ENCODE measurements at regions not wholly inside any gene's neighbourhood (a gene's known extent, or its start where the extent isn't known, plus 50 kb on each side); places are given as distances from the start of the nearest gene placed in this dataset.

DNA sequence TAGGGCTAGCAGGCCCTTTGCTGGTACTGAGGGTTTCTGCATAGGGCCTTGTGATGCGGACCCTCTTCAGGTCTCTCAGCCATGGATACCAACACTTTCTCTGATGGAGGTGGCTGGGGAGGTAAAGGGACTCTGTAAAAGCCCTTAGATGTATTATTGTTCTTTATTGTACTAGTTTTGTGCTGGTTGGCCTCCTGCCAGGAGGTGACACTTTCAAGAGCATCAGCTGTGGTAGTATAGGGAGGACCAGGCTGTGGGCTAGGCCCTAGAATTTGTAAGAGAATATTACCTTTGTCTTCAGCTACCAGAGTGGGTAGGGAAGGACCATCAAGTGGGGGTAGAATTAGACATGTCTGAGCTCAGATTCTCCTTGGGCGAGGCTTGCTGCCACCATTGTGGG lies 936.3 kb downstream of the CENPC start:
- DNase-seq (ENCODE audit: low read depth in 2 of 2), result no peak

DNA sequence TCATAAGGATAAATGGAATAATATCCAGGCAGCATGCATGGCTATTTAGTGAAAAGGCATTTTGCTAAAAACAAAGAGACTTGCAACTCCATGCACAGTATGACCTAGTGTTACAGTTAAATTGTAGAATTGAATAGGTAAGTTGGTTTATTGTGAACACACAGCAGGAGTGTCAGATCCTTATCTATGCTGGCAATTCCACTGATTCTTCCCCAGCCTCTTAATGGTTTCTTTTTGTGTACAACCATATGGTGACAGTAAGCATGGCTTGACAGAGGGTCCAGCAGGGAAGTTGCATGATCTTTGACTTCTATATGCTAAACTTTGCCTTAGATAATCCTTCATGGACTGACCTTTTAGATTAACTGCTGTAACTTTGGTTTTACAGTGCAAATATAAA lies 936.6 kb upstream of the EPHA5 start:
- no peak for DNase-seq (ENCODE audit: low read depth in 2 of 2)

DNA sequence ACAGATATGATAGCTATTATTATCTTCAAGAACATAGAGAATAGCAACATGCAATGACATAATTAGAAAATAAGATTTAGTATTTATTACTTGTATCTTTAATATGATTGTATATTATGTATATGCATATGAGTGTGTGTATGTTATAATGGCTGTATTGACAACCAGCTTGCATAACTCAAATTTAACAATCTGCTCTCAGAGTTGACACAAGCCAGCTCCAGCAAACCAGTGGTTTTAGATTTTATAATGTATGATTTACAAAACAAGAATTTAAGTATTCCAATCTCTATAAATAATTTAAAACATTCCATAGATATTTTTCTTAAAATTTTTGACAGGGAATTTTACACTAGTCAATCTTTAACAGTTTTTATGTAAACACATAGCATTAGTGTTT lies 935.9 kb upstream of the EPHA5 start:
- DNase-seq (ENCODE audit: low read depth in 2 of 2), result no peak

DNA sequence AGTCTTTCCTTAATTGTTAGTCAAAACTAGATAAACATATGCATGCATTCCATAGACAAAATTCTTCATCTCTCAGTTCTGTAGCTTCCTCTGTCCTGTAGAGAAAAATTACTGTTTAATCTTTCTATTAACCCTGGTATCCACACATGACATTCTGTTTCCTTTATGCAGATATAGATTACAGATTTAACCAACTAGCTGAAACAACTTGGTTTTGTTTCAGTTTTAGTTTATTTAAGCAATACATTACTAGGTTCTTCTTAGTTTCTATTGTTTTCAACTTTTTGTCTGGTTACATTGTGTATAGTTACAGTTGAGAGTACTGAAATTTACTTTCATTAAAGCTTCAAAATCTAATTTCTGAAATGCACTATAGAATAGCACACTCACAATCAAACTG lies 933.9 kb upstream of the EPHA5 start:
- no peak for DNase-seq (ENCODE audit: low read depth in 2 of 2)

DNA sequence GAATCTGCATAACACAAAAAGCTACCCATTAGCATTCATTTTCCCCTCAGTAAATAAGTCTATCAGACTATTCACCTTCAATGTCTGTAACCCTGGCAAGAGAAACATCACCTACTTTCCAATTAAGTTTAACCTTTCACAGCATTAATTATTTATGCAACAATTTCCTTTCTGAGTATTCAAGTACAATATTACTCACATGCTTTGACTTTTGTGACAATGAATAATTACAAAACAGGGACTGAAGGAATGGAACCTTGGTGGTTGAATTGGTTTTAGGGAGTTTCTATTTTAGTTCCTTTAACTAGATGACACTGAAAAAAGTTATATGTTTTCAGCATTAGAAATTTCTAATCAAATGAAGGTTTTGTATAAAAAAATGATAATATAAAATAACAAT lies 932.3 kb upstream of the EPHA5 start:
- no peak for DNase-seq (ENCODE audit: low read depth in 2 of 2)

DNA sequence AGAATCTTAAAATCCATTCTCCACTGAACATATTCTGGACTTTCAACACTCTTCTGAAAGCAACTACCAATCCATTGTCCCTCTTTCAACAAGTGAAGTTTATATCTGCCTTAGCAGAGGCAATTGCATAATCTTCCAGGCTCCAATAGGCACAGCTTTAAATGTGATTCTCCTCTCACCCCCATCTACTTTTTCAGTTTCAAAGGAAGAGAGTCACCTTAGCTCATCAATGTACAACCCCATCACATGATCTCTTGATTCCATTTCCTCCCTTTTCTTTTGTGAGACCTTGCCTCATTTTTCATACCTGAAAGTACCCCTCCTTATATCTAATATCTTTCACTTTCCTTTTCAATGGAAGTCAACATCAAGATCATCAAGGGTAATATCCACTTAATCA lies 921.7 kb upstream of the EPHA5 start:
- no peak for DNase-seq (ENCODE audit: low read depth in 2 of 2)

DNA sequence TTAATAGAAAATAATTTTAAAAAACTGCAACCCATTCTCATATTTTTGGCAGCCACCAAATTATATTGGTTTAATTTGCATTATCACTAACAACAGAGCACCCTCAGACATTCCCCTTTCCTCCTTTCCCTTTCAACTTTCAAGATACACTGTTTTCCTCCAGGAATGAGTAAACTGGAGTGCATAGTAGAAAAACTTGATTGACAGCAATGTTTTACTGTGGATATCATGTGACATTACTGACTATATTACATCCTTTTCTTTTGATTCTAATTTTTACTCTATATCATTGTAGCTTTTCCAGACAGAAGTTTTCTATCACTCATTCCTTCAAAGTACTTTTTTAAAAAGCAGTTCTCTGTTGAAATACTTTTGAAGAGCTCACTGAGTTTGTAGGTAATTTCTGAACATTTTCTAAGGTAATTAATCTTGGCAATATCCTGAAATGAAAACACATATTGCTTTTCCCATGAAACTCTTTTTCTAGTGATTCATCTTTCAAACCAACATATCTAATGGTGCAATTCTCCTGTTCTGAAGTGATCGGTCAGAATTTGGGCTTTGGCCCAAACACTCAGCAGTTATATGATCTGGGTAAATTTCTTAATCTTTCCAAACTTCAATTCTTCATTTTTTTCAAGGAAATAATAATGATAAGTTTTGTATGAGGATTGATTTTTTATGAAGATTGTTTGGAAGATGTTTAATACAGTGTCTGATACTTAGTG lies 920.4 kb upstream of the EPHA5 start:
- peak in 1 of 2 experiments; percentile 9 for DNase-seq (ENCODE audit: low read depth in 2 of 2)

DNA sequence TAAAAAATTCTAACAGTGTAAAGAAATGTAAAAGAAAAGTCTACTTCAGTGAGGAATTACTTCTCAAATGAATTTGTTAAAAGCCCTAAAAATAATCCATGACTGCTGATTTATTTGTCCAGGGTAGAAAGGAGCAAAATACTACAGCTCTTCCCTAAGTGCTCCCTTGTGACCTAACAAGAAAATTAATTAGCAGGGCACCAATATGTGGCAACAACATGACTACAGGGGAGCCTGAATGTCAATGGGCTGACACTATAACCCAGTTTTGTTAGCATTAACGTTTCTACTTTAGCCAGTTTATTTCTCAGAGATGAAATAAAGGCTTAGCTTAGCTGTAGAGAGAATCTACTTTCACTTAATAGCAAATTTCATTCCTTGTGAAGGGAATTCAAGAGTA lies 918.9 kb upstream of the EPHA5 start:
- DNase-seq (ENCODE audit: low read depth in 2 of 2), result no peak

DNA sequence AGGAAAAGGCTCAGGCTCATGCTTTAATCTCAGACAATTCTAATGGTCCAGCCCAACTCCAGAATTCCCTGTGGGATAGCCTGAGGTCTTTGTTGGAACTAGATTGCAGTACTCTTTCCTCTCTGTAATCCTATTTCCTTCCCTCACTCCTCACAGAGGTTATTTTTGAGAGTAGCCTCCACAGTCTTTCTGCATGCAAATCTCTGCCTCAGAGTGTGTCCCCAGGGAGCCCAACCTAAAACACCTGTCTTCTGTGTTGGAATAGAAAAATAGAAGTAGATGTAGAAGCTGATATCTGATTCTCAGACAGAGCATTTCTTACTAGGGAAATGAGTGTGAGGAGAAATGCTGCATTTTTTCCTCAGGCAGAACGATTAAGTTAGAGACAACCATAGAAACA lies 915.5 kb upstream of the EPHA5 start:
- no peak for DNase-seq (ENCODE audit: low read depth in 2 of 2)

DNA sequence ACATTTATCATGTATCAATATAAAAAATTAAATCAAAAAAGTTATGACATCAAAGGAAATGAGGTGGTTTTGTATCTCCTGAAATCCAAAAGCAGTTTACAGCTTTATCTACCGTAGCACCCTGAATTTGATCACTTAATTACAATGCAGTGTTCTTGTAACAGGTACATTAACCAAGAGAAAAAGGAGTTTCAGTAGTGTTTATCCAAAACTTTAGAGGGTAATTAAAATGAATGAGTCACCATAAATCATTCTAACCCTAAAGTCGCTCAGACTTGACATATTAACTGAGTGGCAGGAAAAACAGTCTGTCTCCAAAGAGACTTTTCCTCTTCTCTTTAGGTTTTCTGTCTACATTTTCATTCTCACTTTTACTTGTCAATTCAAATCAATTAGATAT lies 907.6 kb upstream of the EPHA5 start:
- DNase-seq (ENCODE audit: low read depth in 2 of 2), result no peak

DNA sequence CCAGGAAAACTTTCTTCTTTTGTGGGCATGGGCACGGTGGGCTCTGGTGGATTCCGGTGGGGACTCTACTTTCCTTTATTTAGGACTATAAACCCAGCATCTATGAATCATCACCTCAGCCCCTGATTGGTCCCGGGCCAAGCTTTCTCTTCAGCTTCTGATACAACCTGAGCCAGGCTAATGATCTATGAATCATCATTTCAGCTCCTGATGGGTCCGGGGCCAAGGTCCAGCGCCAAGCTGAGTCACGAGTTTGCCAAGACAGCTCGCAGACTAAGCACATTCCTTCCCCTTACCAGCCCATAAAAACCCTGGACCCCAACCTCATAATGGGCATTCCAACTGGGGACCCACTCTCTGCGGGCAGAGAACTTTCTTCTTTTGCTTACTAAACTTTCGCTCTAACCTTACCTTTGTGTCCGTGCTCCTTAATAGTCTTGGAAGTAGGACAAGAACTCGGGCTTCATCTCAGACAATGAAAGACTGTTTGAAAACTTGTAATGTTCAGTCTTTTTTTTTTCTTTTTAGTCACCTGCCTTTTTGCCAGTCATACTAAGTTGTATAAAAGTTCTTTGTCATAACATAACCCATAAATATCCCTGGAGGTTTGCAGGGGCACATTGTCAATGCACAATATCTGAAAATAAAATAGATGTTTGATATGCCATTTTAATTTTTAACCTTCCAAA lies 904.9 kb upstream of the EPHA5 start:
- DNase-seq (ENCODE audit: low read depth in 2 of 2), result no peak

DNA sequence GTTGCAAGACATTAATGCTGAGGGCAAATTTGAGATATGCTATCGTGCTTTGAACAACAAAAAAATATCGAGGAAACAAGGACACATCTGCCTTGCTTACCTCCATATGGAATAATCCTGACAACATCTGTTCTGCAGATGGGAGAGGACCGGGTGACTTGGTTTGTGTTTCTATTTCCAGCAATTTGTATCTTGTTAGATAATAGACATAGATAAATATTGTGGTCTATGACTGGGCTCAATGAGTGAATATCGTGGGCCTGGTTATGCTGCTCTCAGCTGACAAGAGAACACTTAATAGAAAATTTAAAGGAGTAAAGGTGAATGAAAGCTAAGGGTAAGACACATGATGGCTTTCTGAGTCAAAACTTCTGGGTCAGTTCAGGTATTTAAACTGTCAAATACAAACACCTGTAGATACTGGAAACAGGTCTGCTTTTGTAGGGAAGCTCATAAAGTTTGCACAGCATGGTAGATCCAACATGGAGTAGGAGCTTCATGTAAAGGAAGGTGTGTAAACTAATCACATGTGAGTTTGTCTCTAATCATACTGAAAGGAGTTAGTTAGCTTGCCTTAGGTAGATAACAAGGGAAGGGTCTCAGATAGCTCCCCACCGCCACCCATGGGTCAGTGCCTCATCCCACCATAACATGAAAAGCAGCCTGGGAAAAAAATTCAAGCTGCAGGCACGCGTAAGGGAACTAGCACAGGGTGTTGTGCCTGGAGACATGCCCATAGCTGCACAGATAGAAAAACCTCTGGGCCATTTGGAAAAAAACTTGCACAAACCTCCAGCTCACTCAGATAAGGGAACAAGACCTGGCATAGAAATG lies 904.1 kb upstream of the EPHA5 start:
- DNase-seq (ENCODE audit: low read depth in 2 of 2), result no peak

DNA sequence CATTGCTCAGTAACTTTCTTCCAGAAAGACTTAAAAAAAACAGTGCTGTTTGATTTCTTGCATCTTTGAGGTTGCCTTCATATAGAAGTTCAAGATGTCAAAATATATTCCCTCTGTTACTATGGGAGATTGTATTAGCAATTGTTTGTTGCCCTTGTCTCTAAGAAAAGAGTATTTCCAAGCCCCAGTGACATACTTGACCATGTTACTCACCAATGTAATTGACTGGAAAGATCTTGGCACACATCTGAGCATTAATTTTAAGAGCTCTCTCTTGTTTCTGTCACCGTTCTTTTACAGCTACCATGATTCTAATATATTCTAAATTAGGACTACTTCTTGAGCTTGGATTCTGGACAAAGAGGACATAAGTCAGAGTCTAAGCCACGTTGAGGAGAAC lies 902.7 kb upstream of the EPHA5 start:
- DNase-seq (ENCODE audit: low read depth in 2 of 2), result no peak

DNA sequence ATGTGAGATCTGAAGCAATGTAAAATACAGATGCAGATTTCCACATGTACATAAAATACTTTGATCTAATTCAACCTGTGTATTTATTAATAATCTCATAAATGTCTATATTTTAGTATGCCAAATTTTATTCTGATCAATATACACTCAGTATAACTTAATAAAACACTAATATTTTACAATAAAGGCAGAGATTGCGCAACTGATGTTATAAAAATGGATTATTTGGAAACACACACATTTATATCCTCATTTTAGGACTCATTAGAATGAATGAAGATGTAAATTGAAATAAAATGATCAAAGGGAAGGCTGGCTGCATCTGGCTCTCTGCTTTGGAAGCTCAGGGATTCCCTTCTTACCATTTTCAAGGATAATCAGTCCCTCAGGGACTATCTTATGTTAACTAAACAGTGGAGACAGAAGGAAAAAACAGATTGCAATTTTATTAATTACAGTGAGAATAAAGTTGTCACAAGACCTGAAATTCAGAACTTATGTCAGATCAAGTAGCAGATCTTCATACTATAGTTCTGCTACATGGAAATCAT lies 900.9 kb upstream of the EPHA5 start:
- no peak for DNase-seq (ENCODE audit: low read depth in 2 of 2)

DNA sequence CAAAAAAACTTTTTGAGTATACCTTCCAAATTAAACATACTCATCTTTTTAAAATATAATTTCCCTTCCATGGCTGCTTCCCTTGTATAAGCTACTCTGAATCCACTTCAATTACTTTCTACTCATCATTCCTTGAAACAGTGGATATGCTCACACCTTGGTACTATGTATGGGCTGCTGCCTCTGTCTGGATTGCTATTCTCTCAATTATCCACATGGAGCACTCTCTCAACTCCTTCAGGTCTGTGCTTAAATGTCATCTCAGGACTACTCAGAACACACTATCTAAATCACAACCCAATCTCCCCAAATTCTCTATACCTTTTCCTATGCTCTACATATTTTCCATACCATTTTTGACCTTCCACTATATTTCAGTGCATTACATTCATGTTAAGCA lies 898.9 kb upstream of the EPHA5 start:
- no peak for DNase-seq (ENCODE audit: low read depth in 2 of 2)

DNA sequence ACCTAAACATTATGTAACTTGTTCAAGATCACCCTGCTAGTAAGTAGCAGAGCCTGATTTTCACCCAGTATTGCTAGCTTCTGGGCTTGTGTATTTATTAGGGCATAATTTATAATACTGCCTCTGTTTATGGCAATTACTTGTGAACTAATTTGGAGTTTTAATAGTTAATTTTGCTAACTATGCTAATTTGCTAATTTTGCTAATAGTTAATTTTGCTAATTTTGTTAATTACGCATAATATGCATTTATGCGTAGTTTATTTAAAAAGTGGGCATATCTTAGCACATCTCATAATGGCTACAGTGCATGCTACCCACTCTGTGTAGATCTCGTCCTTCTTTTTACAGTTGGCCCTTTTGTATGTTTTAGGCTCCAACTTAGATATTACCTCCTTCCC lies 898.1 kb upstream of the EPHA5 start:
- DNase-seq (ENCODE audit: low read depth in 2 of 2), result no peak

DNA sequence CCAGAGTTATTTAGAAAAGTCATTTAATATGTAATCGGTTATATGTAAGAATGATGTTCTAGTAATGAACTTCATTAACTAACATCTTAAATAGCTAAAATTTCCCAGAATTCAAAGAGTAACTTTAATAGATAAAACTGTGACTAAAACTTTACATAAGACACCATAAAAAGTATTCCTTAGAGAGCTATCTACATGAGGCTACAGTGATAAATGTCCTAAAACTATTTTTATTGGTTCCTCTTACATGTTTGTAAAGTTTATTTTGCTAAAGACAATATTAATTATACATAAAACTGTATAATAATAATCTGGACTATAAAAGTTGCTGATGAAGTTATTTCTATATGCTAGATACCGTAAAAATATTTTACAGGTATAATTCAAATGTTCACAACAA lies 897.7 kb upstream of the EPHA5 start:
- DNase-seq (ENCODE audit: low read depth in 2 of 2), result no peak

DNA sequence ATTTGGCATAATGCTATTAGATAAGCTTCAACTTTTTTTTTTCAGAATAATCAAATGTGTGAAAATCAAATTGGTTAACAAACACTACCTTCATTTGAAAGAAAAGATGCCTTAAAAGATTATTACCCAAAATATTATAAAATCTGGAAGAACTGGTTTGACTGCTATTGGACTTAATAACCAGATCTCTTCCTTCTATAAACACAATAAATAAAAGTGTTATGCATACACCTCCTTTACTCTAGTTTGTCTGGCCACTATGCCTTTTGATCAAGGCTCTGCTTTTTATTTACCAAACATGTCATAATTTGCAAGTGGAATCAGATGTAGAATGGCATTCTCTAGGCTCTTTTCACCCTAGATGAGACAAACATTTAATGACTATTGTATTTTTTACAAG lies 897.3 kb upstream of the EPHA5 start:
- no peak for DNase-seq (ENCODE audit: low read depth in 2 of 2)

DNA sequence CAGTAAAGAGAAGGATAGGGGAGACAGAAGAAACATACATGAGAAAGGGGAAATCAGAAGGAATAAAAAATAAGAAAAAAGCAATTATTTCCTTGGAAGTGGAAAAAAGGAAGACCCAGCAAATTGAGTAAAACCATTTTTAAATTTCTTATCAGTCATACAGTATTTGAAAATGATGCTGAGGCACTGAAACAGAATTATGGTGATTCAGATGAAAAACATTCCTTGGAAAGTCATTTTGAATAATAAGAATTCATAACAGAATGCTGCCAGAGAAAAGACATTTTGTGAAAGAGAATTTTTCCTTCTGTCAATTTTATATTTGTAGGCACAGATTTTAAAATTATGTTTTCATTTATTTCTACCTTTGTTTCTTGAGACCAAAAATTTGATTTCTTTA lies 895.5 kb upstream of the EPHA5 start:
- no peak for DNase-seq (ENCODE audit: low read depth in 2 of 2)

DNA sequence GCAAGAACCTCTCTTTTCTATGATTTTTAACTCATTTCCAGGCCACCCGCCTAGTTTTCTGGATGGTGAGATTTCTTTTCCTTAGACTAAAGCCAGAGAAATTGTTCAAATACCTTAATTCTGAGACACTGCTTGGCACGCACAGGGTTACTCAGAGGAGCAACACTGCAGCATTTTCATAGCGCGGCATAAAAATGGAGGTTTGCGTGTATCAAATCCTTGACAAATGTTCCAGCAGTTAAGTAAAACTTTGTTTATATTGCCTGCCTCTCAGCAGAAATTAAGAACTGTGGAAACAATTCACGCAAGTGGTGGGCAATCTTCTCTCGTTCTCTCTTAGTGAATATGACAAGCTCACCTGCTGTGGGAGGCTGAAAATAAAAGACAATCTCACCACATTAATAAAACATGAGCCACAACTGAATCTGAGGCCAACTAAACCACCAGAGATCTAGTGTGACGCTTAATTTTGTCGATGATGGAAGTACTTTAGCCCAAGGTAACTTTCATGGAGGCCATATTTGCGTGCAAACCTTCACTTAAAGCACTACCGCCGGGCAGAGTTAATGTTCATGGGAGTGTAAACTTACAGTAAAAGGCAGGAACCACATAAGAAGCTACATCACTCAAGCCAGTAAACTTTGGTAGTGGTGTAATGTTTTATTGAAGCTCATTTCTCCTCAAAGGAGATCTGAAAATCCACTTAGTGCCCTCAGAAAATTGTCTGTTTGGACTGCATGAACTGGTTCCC lies 894.8 kb upstream of the EPHA5 start:
- DNase-seq (ENCODE audit: low read depth in 2 of 2), result peak; percentile 65 to 73

DNA sequence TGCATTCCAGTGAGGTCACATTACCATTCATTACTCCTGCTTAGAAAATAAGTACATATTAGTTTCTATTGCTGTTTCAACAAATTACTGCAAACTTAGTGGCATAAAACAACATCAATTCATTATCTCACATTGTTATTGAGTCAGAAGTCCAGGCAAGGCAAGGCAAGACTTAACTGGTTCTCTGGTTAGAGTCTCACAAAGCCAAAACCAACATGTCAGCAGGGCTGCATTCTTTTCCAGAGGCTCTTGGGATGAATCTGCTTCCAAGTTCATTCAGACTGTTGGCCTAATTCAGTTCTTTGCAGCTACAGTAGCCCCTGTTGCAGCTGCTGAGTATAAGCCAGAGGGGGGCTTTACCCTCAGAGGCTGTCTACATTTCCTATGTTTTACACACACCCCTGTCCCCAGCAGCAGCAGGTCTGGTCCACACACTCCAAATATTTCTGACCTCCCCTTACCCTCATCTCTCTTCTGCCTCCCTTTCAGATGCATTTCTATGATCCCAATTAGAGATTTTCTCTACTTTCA lies 892.1 kb upstream of the EPHA5 start:
- DNase-seq (ENCODE audit: low read depth in 2 of 2), result no peak

All from fibroblast of skin of left biceps (primary cell).